NOMO-1 treated with DMSO at 0.1 percent for 48 hours (cell line): ENCODE measurements at regions not wholly inside any gene's neighbourhood (a gene's known extent, or its start where the extent isn't known, plus 50 kb on each side); places are given as distances from the start of the nearest gene placed in this dataset.

Experiments
- DNase-seq: peaks from one replicate; lab custom pipeline; 2025; ENCODE audit not compliant: unreplicated experiment; lab: John Stamatoyannopoulos, UW

DNA sequence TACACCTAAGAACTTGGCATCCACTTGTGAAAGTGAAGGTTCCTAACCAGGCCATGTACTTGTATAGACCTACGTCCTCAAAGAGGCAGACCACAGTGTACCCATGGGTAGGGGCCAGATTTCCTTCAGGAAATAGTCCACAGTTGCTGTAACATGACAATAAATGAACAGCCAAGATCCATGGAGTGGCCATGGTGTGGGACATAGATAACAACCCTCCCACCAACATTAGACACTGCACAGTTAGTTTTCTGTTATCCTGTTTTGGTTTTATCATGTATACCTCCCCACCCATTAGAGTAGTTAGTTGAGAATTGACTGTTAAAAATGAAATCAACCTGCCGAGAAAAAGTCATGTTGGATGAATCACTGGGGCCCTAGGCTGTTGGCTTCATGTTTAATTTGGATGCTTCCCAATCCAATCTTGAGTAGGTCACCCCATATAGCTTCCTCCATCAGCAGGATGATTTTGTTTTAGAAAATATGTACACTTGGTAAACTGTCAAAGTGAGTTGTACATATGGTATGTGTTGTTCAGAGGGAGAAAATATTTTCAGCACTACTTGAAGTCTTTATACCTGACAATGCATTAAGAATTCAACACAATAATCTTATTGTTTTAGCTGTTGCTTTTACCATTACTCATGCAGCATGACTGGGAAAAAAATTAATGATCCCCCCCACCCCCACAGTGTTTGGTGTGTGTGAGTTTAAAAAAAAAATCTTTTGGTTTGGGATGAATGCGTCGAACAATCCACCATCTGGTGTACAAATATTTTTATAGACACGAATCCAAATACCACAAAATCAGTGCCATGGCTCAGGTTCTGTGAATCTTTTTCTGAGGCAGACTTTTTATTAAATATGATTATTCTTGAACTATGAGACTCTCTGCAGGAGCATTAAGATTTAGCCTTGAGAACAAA lies 88.3 kb upstream of the ARHGAP29 start:
- DNase-seq = no peak

DNA sequence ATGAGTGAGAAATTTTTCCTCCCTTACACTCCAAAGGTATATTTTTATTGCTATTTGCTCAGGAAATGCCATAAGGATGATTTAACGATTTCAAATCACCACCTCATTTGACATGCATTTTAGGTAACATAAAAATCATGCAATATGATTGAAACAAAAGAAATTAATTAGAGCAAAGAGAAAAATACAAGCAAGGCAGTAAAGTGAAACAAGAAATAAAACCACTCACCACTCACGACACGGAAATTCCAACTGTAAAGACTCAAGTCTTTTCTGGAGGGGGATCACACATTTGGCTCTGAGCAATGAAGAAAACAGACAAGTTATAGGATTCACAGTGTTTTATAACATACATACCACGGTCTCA lies 86.8 kb upstream of the ARHGAP29 start:
- DNase-seq = no peak

GRCh38 chr1:94323311-94324177 lies 86.2 kb upstream of the ARHGAP29 start:
- DNase-seq = no peak

DNA sequence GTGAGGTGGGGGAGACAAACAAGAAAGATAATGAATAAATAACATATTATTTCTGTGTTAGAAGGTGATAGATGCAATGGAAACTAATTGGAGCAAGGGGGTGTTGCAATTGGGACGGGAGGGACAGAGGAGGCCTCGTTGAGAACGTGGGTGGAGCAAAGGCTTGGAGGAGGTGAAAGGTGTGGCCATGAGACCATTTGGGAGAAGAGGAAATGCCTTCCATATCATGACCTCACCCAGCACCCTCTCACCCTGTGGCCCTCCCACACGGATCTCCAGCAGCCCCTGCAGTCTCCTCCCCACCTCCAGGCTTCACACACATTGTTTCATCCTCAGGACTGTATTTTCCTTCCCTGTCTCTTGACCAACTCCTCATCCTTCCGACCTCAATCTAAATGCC lies 85.3 kb upstream of the ARHGAP29 start:
- no peak for DNase-seq

- no peak for DNase-seq
These were observed 84.3 kb upstream of the ARHGAP29 start for GRCh38 chr1:94321662-94322061.

GRCh38 chr1:94319319-94320102 lies 82.1 kb upstream of the ARHGAP29 start:
- no peak for DNase-seq

DNA sequence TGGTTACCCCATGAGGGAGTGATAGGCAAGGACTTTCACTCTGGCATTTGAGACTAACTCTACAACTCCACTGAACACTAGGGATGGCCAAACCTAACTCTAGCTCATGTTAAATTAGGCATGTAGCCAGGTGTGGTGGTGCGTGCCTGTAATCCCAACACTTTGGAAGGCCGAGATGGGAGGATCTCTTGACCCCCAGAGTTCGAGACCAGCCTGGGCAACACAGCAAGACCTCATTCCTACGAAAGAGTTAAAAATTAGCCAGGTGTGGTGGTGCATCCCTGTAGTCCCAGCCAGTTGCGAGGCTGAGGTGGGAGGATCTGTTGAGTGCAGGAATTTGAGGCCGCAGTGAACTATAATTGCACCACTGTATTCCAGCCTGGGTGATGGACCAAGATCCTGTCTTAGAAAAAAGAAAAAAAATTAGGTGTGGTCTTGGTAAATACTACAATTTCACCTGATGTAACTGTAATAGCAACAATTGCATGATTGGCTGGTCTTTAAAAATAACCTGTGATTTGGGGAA lies 81.2 kb upstream of the ARHGAP29 start:
- DNase-seq = no peak

- no peak for DNase-seq
These were observed 80.4 kb upstream of the ARHGAP29 start for GRCh38 chr1:94317790-94318188.

DNA sequence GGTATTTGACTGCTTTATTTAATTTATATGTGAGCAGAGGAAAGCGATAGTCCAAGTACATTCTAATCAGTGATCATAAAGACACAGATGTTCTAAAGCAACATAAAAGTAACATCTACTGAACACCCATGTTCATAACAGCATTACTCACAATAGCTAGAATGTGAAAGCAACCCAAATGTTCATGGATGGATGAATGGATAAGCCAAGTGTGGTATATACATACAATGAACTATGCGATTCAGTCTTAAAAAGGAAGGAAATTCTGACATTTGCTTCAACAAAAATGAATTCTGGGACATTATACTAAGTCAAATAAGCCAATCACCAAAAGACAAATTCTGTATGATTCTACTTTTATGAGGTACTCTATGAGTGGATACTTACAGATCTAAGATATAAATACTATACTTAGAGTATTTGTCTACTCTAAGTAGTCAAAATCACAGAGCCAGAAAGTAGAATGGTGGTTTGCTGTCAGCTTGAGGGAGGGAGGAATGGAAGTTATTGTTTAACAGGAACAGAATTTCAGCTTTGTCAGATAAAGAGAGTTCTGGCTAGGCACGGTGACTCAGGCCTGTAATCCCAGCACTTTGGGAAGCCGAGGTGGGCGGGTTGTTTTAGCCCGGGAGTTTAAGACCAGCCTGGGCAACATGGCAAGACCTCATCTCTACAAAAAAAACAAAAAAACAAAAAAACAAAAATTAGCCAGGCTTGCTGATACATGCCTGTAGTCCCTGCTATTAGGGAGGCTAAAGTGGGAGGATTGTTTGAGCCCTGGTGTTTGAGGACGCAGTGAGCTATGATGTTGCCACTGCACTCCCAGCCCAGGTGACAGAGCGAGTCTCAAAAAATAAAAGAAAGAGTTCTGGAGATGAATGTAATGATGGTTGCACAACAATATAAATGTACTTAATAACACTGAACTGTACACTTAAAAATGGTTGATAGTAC lies 79.7 kb upstream of the ARHGAP29 start:
- no peak for DNase-seq

- DNase-seq = no peak
These were observed 78.8 kb upstream of the ARHGAP29 start for GRCh38 chr1:94316183-94316582.

- no peak for DNase-seq
These were observed 78.2 kb upstream of the ARHGAP29 start for GRCh38 chr1:94315552-94316116.

GRCh38 chr1:94314222-94314858 lies 77.0 kb upstream of the ARHGAP29 start:
- no peak for DNase-seq

DNA sequence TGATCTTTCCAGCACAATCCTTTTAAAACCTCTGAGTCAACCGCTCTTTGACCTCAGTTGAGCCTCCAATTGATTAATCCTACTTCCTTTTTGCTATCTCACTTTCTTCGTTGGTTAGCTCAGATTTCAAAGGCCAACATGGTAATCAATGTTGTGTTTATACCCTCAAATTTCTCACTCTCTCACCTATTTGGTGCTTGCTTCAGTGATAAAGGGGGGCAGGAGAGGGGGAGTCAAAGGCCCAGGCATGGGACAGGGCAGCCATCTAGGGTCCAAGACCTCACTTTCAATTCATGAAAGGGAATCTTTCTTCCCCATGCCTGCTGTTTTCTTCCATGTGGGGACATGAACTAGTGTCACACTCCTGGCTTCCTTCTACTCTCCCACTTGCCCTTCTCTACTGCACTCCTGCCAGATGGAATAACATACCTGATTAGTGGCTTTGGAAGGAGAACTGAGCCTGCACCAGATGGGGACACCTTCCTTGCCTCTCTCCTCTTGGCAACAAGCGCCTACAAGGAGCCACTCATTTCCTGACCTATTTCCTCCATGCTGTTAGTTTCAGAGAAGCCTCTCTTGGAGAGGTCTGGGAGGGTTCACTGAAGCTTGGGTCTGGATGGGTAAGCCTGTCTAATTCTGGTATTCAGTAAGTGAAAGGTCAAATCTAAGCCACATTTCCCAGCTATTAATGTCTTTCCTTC lies 73.3 kb upstream of the ARHGAP29 start:
- no peak for DNase-seq

DNA sequence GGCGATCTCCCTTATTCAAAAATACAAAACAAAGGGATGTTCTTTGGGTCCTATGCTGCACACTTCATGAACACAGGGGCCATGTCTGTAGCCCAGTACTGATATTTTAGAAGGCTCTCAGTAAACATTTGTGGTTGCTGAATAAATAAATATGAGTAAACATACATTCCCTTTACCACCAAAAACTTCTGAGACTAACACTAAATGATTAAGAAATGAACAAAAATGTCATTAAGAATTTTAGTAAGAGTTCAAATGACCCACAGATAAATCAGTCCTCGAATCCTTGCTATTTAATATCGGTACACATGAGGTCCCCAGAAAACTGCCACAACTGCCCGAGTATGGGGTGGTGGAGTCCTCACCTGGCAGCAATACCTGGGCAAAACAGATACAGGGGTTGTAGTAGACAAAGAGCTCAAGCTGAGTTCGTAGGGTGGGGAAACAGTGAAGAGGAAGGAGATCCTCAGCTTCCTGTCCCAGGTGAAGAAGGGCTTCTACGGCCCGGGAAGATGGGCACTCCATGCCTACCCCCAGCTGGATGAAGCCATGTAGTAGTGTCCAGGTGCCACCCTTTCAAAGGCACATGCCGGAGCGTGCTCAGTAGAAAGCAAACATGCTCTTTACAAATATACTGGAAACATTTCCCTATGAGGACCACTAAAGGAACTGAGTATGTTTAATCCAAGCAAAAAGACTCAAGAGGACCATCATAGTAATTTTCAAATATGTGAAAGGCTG lies 72.6 kb upstream of the ARHGAP29 start:
- no peak for DNase-seq

- DNase-seq = no peak
These were observed 71.8 kb upstream of the ARHGAP29 start for GRCh38 chr1:94309216-94309615.

GRCh38 chr1:94306521-94306920 lies 69.1 kb upstream of the ARHGAP29 start:
- no peak for DNase-seq

- no peak for DNase-seq
These were observed 68.3 kb upstream of the ARHGAP29 start for GRCh38 chr1:94305704-94306103.

GRCh38 chr1:94304553-94304952 lies 67.2 kb upstream of the ARHGAP29 start:
- DNase-seq = no peak
